OCI-LY1 (cell line): ENCODE measurements at regions not wholly inside any gene's neighbourhood (a gene's known extent, or its start where the extent isn't known, plus 50 kb on each side); places are given as distances from the start of the nearest gene placed in this dataset.

Experiments
- EZH2 ChIP-seq: fragments of 200-600 bp; sonication (generic), shearing (Covaris generic); IDR thresholded peaks from 2 replicates; pipeline ENCODE4 v1.8.0; 2017; ENCODE audit warnings: borderline replicate concordance, mixed run types, mild to moderate bottlenecking, antibody characterized with exemption, low read length, moderate library complexity, mixed read lengths
- TF ChIP-seq, protein P1 (sequence below): fragments of 200-600 bp; sonication (generic), shearing (Covaris generic); IDR thresholded peaks from 2 replicates; pipeline ENCODE4 v1.5.1; 2017; ENCODE audit warnings: mild to moderate bottlenecking, antibody characterized with exemption, low read length, moderate library complexity, mixed read lengths

- TF ChIP-seq, protein P1, sequence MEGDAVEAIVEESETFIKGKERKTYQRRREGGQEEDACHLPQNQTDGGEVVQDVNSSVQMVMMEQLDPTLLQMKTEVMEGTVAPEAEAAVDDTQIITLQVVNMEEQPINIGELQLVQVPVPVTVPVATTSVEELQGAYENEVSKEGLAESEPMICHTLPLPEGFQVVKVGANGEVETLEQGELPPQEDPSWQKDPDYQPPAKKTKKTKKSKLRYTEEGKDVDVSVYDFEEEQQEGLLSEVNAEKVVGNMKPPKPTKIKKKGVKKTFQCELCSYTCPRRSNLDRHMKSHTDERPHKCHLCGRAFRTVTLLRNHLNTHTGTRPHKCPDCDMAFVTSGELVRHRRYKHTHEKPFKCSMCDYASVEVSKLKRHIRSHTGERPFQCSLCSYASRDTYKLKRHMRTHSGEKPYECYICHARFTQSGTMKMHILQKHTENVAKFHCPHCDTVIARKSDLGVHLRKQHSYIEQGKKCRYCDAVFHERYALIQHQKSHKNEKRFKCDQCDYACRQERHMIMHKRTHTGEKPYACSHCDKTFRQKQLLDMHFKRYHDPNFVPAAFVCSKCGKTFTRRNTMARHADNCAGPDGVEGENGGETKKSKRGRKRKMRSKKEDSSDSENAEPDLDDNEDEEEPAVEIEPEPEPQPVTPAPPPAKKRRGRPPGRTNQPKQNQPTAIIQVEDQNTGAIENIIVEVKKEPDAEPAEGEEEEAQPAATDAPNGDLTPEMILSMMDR: no peak
- no peak for TF ChIP-seq EZH2
These were observed 112.2 kb upstream of the SLC4A7 start for GRCh38 chr3:27596334-27596841.
